HepG2 (cell line): ENCODE measurements at regions not wholly inside any gene's neighbourhood (a gene's known extent, or its start where the extent isn't known, plus 50 kb on each side); places are given as distances from the start of the nearest gene placed in this dataset.

Experiments used
- ATAC-seq: fragments of 200-7000 bp; cut with Tn5 transposase; 3 replicates; pipeline ENCODE4 v1.9.1; 2020; ENCODE audit warnings: mild to moderate bottlenecking, moderate library complexity
- BruUV-seq: library from RNA; stranded (reverse); fragments of 400-500 nt; replicated peaks from 2 replicates; lab custom pipeline; 2021; lab: Mats Ljungman, UMichigan
- CTCF ChIA-PET: fragments of 300-600 bp; formaldehyde crosslinking; extraction: SDS; loops from one replicate; lab custom pipeline; 2021; ENCODE audit warnings: low total read pairs, inconsistent platforms, low intra/inter-chr PET ratio; lab: Yijun Ruan, JAX
- POLR2A ChIA-PET: fragments of 350-600 bp; sonication (Branson Sonifier 250); formaldehyde crosslinking; loops from one replicate; lab custom pipeline; 2020; ENCODE audit warnings: antibody characterized with exemption, inconsistent platforms; lab: Yijun Ruan, JAX
- DNase-seq: peaks from one replicate; pipeline ENCODE4 v3.0.0-alpha.2; 2015; ENCODE audit warnings: low spot score
- FAIRE-seq: peaks from 3 replicates; lab custom pipeline; 2011; peaks lifted over from hg19 to GRCh38; lab: Jason Lieb, UNC
- H2AFZ ChIP-seq: one replicate; pipeline ENCODE4 v1.6.1; 2011; ENCODE audit warnings: low read length, inconsistent platforms
- H3K27ac ChIP-seq: fragments of 300-600 bp; 3 replicates; pipeline ENCODE4 v1.8.0; 2011; ENCODE audit warnings: mixed run types, mild to moderate bottlenecking, mixed read lengths, low read length, inconsistent platforms; ENCODE audit not compliant: insufficient read depth; ENCODE audit errors: extremely low read length
- H3K27me3 ChIP-seq, 2 experiments: fragments of 200-600 bp in 1 of 2; 2 replicates in 1 of 2; 3 replicates in 1 of 2; pipeline versions ENCODE4 v1.6.0 to v1.8.0; 2011; ENCODE audit warnings: low read length in 2 of 2, mild to moderate bottlenecking in 2 of 2, moderate library complexity in 2 of 2, inconsistent platforms in 1 of 2; ENCODE audit not compliant: insufficient read depth in 2 of 2, control insufficient read depth in 1 of 2
- H3K36me3 ChIP-seq, 2 experiments: fragments of 200-600 bp in 1 of 2; replicated peaks in 1 of 2; 2 replicates in 1 of 2; 3 replicates in 1 of 2; pipeline versions ENCODE4 v1.5.1 to v1.8.0; 2011; ENCODE audit warnings: low read length in 2 of 2, inconsistent platforms in 1 of 2; ENCODE audit not compliant: insufficient read depth in 2 of 2, control insufficient read depth in 1 of 2
- H3K4me1 ChIP-seq: 2 replicates; pipeline ENCODE4 v1.5.1; 2012; ENCODE audit warnings: low read length, inconsistent platforms; ENCODE audit not compliant: insufficient read depth
- H3K4me2 ChIP-seq: 2 replicates; pipeline ENCODE4 v1.6.0; 2011; ENCODE audit warnings: low read depth, low read length, inconsistent platforms
- H3K4me3 ChIP-seq, 3 experiments: fragments of 200-600 bp in 1 of 3; sonication (generic), shearing (Covaris generic) in 1 of 3; replicated peaks in 1 of 3; 2 replicates each; pipeline ENCODE4 v1.5.1; 2011 to 2016; ENCODE audit warnings: low read length in 3 of 3, inconsistent platforms in 2 of 3, low read depth in 2 of 3, mild to moderate bottlenecking in 2 of 3, control low read depth in 1 of 3, mixed read lengths in 1 of 3; ENCODE audit not compliant: insufficient read depth in 1 of 3
- H3K79me2 ChIP-seq: one replicate; pipeline ENCODE4 v1.6.1; 2011; ENCODE audit warnings: low read length, inconsistent platforms; ENCODE audit not compliant: insufficient read depth
- H3K9ac ChIP-seq: 2 replicates; pipeline ENCODE4 v1.6.0; 2011; ENCODE audit warnings: mild to moderate bottlenecking, low read depth, low read length, inconsistent platforms; ENCODE audit not compliant: insufficient read depth
- H3K9me3 ChIP-seq: 2 replicates; pipeline ENCODE4 v1.5.1; 2012; ENCODE audit warnings: mild to moderate bottlenecking, low read length
- H4K20me1 ChIP-seq: 2 replicates; pipeline ENCODE4 v1.6.0; 2011; ENCODE audit warnings: inconsistent platforms, mild to moderate bottlenecking, low read length, moderate library complexity; ENCODE audit not compliant: insufficient read depth
- EHMT2 ChIP-seq: fragments of 200-600 bp; sonication (generic); IDR thresholded peaks from 2 replicates; pipeline ENCODE4 v1.7.0; 2017; ENCODE audit warnings: antibody characterized with exemption, low read depth, low read length, borderline replicate concordance
- GLI4 ChIP-seq: sonication (generic); formaldehyde crosslinking; IDR thresholded peaks from 2 replicates; pipeline ENCODE4 v1.5.1; 2020; ENCODE audit warnings: missing genetic modification reagents, mild to moderate bottlenecking, moderate library complexity, borderline replicate concordance
- NFE2L2 ChIP-seq: fragments of 150-350 bp; IDR thresholded peaks from 2 replicates; pipeline ENCODE4 v1.6.1; 2014; ENCODE audit warnings: low read length
- SMYD3 ChIP-seq: sonication (generic); formaldehyde crosslinking; IDR thresholded peaks from 2 replicates; pipeline ENCODE4 v1.8.1; 2023; ENCODE audit warnings: mild to moderate bottlenecking, missing genetic modification reagents
- TCF7 ChIP-seq: sonication (generic); IDR thresholded peaks from 2 replicates; pipeline ENCODE4 v1.6.1; 2016; ENCODE audit warnings: antibody characterized with exemption, low read depth
- ZNF460 ChIP-seq: sonication (generic); formaldehyde crosslinking; IDR thresholded peaks from 2 replicates; pipeline ENCODE4 v1.5.1; 2020; ENCODE audit warnings: missing genetic modification reagents, mild to moderate bottlenecking, borderline replicate concordance
- ZNF562 ChIP-seq: sonication (generic); formaldehyde crosslinking; IDR thresholded peaks from 2 replicates; pipeline ENCODE4 v1.8.0; 2022; ENCODE audit warnings: missing genetic modification reagents, borderline replicate concordance
- WGBS: methylation state at CpG from one replicate; pipeline ENCODE4 v1.1.6; 2017; ENCODE audit warnings: low lambda C conversion rate; 5-methylcytosine and 5-hydroxymethylcytosine counted together
- in situ Hi-C: cut with HindIII; loops from 2 replicates; pipeline ENCODE4 v1.10.0; 2017; ENCODE audit warnings: low pct_unique_long_range_greater_than_20kb; ENCODE audit not compliant: extremely low pct_ligation_motif_present
- intact Hi-C: fragments of 100-400 bp; cut with micrococcal nuclease; formaldehyde crosslinking; loops from one replicate; pipeline ENCODE4 v1.10.0; 2022; ENCODE audit not compliant: unreplicated experiment
- TF ChIP-seq, protein P1 (sequence below): sonication (generic); formaldehyde crosslinking; IDR thresholded peaks from 2 replicates; pipeline ENCODE4 v1.4.0; 2020; ENCODE audit warnings: mild to moderate bottlenecking, missing genetic modification reagents
- TF ChIP-seq, protein P2 (sequence below): sonication (generic); formaldehyde crosslinking; IDR thresholded peaks from 2 replicates; pipeline ENCODE4 v1.4.0; 2020; ENCODE audit warnings: missing genetic modification reagents, low read depth, mild to moderate bottlenecking, borderline replicate concordance
- TF ChIP-seq, protein P3 (sequence below): sonication (generic); formaldehyde crosslinking; conservative IDR thresholded peaks from 2 replicates; pipeline ENCODE4 v1.4.0; 2020; ENCODE audit warnings: mild to moderate bottlenecking, missing genetic modification reagents, moderate library complexity
- TF ChIP-seq, protein P4 (sequence below): IDR thresholded peaks from 2 replicates; pipeline ENCODE4 v1.6.1; 2016; ENCODE audit warnings: missing biosample characterization, missing genetic modification reagents, low read depth
- TF ChIP-seq, protein P5 (sequence below): sonication (generic); formaldehyde crosslinking; IDR thresholded peaks from 2 replicates; pipeline ENCODE4 v1.8.0; 2022; ENCODE audit warnings: missing genetic modification reagents, mild to moderate bottlenecking, borderline replicate concordance
- TF ChIP-seq, protein P6 (sequence below): sonication (generic); formaldehyde crosslinking; IDR thresholded peaks from 2 replicates; pipeline ENCODE4 v1.9.0; 2021; ENCODE audit warnings: missing genetic modification reagents, borderline replicate concordance

DNA sequence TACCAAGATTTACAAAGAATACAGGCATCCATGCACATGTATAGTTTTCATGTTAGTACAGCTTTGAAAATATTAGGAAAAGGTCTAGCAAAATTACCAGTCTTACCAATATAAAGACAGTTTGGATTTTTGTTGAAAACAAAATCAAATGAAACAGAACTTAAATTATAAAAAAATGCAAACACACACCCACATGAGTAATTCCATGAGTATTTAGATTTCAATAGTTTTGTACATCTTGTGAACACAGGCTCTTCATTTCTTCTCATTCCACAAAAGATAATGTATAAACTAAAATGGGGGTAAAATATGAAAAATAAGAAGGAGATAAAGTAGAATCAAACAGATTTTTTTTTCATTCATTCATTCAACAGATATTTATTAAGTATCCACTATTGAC, 682.2 kb upstream of the ANKRD30A start (continued):
- TF ChIP-seq, protein P1, sequence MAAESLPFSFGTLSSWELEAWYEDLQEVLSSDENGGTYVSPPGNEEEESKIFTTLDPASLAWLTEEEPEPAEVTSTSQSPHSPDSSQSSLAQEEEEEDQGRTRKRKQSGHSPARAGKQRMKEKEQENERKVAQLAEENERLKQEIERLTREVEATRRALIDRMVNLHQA (CRISPR knock-in tag): no peak
- TF ChIP-seq ZNF460 (CRISPR knock-in tag) (no peak), GLI4 (CRISPR knock-in tag) (no peak), SMYD3 (CRISPR knock-in tag) (no peak), ZNF562 (CRISPR knock-in tag) (no peak)
- TF ChIP-seq, protein P2, sequence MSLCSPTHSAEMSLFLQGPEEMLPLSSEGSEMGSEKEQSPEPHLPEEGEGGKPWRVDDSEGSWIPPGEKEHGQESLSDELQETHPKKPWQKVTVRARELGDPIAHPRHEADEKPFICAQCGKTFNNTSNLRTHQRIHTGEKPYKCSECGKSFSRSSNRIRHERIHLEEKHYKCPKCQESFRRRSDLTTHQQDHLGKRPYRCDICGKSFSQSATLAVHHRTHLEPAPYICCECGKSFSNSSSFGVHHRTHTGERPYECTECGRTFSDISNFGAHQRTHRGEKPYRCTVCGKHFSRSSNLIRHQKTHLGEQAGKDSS (CRISPR knock-in tag): no peak
- TF ChIP-seq, protein P3, sequence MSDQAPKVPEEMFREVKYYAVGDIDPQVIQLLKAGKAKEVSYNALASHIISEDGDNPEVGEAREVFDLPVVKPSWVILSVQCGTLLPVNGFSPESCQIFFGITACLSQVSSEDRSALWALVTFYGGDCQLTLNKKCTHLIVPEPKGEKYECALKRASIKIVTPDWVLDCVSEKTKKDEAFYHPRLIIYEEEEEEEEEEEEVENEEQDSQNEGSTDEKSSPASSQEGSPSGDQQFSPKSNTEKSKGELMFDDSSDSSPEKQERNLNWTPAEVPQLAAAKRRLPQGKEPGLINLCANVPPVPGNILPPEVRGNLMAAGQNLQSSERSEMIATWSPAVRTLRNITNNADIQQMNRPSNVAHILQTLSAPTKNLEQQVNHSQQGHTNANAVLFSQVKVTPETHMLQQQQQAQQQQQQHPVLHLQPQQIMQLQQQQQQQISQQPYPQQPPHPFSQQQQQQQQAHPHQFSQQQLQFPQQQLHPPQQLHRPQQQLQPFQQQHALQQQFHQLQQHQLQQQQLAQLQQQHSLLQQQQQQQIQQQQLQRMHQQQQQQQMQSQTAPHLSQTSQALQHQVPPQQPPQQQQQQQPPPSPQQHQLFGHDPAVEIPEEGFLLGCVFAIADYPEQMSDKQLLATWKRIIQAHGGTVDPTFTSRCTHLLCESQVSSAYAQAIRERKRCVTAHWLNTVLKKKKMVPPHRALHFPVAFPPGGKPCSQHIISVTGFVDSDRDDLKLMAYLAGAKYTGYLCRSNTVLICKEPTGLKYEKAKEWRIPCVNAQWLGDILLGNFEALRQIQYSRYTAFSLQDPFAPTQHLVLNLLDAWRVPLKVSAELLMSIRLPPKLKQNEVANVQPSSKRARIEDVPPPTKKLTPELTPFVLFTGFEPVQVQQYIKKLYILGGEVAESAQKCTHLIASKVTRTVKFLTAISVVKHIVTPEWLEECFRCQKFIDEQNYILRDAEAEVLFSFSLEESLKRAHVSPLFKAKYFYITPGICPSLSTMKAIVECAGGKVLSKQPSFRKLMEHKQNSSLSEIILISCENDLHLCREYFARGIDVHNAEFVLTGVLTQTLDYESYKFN: no peak

DNA sequence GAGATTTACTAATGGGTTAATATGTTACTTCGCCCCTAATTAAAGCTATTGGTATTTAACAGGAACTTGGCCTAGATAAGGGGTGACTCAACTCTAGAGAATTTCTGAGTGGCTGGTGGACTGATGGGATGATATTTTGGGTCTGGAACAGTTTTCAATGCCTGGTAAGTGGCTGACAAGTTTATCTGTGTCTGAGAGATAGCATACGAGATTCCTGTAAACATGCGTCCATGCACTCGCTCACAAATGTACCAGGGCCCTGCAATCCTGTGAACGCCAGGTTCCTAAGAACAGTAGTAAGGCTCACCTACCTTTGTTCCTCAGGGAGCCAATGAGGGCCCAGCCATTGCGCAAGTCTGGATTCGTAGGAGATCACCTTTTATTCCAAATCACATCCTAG, 683.8 kb upstream of the ANKRD30A start:
- Histone ChIP-seq H4K20me1 (no peaks in the 10 kb centered on the region), H2AFZ (no peak overlapping the region), H3K9ac (no peak overlapping the region), H3K36me3 (no peaks in the 10 kb centered on the region), H3K27ac (no peak overlapping the region), H3K27me3 (no peaks in the 10 kb centered on the region), H3K4me2 (no peak overlapping the region), H3K4me1 (no peaks in the 10 kb centered on the region), H3K79me2 (no peaks in the 10 kb centered on the region), H3K4me3 (no peak overlapping the region), H3K9me3 (no peaks in the 10 kb centered on the region)
- WGBS: 13% methylated on average over 7 of the region's 7 CpGs
- BruUV-seq: no TSS peak
- FAIRE-seq (no peak), DNase-seq (no peak), ATAC-seq (no peak)
- intact Hi-C loops: no loop called here
- in situ Hi-C loops: no loop called here
- ChIA-PET POLR2A (no interaction called here), CTCF (no interaction called here)
- TF ChIP-seq, protein P4, sequence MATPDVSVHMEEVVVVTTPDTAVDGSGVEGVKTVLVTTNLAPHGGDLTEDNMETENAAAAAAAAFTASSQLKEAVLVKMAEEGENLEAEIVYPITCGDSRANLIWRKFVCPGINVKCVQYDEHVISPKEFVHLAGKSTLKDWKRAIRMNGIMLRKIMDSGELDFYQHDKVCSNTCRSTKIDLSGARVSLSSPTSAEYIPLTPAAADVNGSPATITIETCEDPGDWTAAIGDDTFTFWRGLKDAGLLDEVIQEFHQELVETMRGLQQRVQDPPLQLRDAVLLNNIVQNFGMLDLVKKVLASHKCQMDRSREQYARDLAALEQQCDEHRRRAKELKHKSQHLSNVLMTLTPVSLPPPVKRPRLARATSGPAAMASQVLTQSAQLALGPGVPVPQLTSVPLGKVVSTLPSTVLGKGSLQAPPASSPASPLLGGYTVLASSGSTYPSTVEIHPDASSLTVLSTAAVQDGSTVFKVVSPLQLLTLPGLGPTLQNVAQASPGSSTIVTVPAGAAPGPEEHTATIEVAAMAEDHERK (CRISPR knock-in tag): no peak
- TF ChIP-seq, protein P5, sequence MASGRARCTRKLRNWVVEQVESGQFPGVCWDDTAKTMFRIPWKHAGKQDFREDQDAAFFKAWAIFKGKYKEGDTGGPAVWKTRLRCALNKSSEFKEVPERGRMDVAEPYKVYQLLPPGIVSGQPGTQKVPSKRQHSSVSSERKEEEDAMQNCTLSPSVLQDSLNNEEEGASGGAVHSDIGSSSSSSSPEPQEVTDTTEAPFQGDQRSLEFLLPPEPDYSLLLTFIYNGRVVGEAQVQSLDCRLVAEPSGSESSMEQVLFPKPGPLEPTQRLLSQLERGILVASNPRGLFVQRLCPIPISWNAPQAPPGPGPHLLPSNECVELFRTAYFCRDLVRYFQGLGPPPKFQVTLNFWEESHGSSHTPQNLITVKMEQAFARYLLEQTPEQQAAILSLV (CRISPR knock-in tag): no peak
- TF ChIP-seq, protein P6, sequence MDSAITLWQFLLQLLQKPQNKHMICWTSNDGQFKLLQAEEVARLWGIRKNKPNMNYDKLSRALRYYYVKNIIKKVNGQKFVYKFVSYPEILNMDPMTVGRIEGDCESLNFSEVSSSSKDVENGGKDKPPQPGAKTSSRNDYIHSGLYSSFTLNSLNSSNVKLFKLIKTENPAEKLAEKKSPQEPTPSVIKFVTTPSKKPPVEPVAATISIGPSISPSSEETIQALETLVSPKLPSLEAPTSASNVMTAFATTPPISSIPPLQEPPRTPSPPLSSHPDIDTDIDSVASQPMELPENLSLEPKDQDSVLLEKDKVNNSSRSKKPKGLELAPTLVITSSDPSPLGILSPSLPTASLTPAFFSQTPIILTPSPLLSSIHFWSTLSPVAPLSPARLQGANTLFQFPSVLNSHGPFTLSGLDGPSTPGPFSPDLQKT: no peak
- TF ChIP-seq NFE2L2 (no peak), TCF7 (no peak), EHMT2 (no peak)
